Suppressor macrophage (primary cell): ENCODE measurements at regions not wholly inside any gene's neighbourhood (a gene's known extent, or its start where the extent isn't known, plus 50 kb on each side); places are given as distances from the start of the nearest gene placed in this dataset.
A peak's percentile ranks its signal among the peaks of the same experiment; 100 is the strongest.

Experiments
- DNase-seq, 4 experiments: peaks; one replicate each; pipeline ENCODE4 v3.0.0-alpha.2; 2020 to 2022

DNA sequence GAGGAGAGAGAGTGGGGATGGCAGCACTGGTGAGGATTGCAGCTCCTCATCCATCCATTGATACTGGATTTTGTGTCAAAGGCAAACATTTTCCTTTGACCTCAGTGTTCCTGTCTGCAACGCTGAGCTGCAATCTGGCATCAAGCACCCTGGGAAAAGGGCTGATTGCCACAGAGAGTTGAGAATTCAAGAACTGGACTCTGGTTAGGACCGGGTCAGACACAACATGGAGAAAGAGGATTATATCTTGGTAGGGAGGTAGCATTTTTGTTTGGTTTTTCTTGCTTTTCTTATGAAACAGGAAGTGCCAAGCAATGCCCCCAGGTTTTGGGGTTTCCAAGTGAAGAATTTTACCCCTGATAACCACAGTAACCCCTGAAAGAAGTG lies 81.9 kb upstream of the PKDCC start:
- DNase-seq: no peak

DNA sequence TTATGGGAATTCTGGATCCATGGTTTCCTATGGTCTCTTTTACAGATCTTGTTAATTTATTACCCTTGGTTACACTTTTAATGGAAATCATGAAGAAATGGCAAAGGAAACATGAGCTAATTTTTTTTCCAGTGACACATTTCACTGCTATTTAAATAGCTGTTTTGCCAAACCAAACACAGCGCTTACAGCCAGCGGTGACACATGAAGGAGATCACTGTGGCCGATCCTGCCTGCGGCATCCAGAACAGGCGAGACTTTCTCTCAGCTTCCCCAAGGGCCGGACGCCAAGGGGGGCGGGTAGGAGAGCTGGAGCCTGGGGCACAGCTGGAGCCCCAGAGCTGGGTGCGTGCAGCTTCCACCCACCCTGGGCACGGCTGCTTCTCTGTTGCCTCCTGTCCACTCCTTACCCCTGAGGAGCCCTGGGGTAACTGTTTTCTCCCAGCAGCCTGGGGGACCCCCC lies 81.4 kb upstream of the PKDCC start:
- peak in 1 of 4 experiments; percentile 5 for DNase-seq

GRCh38 chr2:41966920-41967319 lies 80.9 kb upstream of the PKDCC start:
- DNase-seq: peak in 3 of 4 experiments; percentile 8 to 79 (median 68)

DNA sequence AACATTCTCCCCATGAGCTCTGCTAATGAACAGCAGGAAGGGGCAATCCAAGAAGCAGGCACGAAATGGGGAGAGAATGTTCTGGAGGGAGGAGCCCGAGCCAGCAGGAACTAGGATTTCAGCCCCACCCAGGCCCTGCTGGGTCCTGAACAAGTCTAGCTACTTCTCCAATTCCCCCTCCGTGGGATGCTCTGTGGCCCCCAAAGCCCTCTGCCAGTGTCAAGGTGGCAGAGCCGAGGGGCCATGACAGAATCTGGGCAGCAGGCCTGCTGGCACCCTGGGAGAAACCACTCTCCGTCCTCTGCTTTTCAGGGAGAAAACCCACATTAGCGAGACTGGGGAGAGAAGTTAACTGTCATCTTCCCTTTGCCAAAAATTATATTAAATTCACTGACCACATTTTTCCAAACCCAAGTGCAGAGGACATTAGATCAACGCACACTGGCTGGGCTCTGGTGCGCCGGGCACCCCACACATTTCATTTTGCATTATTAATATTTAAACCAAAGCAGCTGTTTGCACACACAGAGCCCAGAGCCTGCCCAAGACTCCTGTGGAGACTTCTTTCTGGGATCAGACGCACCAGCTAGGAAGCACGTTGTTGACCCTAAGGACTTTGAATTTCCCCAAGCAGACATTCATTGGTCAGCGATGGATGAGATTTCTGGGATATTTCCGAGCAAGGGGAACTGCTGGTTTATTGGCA lies 80.2 kb upstream of the PKDCC start:
- DNase-seq: peak in 2 of 4 experiments; percentile 8 to 24

DNA sequence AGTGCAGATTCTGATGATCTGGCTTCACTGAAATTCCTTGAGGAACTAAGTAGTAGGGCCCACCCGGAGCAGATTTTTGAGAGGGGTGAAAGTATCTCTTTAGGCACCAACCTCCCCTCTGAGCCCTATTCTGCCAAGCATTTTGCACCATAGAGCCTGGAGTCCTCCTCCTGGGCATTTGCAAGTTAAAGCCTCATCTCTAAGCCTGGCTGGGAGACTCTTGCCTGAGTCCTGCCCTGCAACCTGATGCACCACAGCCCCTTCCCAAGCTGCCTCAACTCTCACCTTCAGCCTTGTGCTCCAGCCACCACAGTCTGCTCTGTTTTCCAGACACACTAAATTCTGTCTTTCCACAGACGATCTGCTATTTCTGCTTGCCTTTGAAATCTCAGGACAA lies 79.6 kb upstream of the PKDCC start:
- DNase-seq: no peak

GRCh38 chr2:41970988-41971660 lies 76.7 kb upstream of the PKDCC start:
- no peak for DNase-seq

DNA sequence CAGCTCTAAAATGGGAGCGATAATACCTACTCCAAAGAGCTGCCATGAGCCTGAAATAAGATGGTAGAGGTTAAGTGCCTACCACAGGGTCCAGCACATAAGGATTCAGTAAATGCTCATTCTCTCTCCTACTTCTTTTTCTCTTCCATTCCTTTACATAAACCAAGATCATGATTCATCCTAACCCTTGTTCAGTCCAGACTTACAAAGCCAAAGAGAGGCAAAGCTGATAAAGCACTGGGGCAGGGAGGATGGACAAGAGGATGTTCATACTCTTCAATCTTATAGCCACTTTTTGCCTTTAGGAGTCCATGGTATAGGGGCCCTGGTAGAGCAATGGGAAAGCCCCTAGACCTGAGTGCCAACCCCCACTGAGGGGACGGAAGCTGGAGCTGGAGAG lies 75.6 kb upstream of the PKDCC start:
- no peak for DNase-seq

DNA sequence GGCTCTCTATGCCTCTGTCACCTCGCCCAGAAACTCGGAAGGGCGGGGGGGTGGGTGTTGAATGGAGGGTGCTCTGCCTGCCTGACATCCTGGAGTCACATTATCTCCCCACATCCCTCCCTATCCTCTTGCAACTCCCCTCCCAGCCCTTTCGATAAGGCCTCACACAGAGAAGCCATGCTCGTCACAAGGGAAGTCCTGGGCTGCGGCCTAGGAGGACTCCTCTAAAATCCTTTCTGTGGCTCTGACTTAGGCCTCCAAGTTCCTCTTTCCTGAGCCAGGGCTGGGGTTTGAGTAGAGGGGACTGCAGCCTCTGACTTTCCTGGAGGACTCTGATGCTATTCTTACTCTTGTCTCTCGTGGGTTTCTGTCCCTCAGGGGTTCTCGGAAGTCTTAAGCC lies 75.0 kb upstream of the PKDCC start:
- DNase-seq: peak in 1 of 4 experiments; percentile 7

DNA sequence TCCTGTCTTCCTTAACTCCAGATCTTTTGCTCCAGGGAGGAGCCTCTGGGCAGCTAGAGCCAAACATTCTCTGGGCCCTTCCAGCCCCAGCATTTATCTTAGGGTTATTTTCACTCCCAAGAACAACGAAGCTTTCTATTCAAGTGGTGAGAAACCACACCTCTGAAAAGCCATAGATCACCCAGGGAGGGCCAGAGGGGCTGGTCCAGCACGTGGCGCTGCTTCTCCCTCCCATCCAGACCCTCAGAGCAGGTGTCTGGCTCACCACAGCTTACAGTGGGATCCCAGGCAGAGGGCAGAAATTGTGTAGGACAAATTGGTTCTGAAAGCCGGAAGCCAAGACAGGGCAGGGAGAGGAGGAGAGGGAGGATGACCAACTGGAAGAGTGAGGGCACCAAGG lies 74.0 kb upstream of the PKDCC start:
- no peak for DNase-seq

GRCh38 chr2:41981417-41981816 lies 66.4 kb upstream of the PKDCC start:
- no peak for DNase-seq

DNA sequence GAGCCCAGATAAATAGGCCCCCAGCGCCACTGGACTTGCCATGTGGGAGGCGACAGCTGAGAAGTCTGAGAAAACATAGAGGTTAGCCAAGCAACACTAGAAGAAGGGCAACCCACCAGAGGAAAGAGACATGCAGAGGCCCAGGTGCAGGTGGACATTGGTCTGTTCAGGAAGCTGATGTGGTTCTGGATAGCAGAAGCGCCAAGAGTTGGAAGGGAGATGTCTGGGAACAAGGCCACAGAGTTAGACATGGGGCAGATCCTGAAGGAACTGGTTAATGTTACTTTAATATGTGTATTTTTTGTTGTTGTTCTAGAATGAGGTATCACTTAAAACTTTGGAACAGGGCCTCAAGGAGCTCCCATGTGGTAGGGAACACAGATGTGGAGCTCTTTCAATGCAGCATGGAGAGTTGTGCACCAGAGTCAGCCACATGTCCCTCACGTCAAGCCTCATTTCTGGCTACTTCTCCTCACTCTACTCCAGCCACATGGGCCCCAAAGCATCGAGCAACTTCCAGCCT lies 62.2 kb upstream of the PKDCC start:
- DNase-seq: no peak

DNA sequence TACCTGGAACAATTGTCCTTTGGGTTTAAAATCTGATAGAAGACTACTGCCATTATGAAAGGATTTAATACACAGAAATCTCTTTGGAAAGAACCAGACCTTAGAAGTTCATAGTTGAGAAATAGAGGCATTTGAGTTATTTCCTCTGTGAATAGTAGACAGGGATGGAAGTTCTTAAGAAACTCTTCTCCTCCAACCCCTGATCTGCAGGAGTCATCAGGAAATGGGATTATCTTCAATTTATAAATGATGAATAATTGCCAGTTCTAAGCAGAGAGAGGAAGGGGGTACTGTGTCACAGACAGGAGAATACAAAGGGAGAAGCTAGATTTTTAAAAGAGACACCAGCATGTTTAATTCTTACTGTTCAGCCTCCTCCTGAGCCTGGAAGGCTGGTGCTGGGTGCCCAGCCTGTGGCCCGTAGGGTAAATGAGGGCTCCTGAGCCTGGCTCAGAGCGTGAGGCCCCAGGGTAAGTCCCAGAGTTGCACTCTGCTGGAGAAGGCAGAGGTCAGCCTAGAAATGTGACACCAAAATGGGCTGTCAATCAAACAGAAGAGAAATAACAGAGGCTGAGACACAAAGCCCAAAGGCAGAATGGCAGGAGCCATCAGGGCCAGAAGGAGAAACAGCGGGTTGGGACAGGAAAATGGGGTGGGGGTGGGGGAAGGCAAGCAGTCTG lies 58.2 kb upstream of the PKDCC start:
- no peak for DNase-seq

- no peak for DNase-seq
Measured at GRCh38 chr2:41990245-41990644, 57.6 kb upstream of the PKDCC start.

GRCh38 chr2:41990688-41991087 lies 57.1 kb upstream of the PKDCC start:
- no peak for DNase-seq

GRCh38 chr2:41992056-41992642 lies 55.7 kb upstream of the PKDCC start:
- DNase-seq: no peak

DNA sequence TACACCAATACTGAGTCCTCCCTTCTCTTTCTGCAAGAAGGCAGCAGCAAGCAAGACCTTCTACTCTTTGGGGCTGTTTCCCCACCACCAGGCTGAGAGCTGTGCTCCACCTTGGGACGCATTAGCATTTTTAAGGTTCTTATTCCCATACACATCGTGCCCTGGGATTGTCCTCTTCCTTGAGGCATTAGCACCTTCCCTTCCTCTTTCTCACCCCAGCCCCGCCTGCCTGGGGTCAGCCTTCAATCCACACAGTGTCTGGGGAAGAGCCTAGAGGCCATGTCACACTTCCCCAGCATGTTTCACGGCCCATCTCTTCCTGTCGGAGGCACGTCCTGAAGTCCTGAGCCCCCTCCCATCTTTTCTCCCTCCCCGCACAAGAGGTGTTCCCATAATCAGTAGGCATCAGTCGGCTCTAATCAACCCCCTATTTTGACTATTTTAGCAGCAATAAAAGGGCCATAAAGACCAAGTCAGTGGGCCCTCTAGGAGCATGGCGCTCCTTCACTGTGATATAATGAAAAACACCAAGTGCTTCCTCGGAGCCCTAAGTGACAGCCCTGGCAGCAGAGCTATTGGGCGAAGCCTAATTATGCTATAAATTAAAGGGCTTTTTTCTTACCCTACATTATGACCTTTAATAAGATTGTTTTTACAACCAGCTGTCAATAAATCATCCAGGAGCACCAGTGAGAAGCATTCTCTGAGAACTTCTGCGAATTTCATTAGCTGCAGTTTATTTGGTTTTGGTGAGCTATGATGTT lies 55.0 kb upstream of the PKDCC start:
- DNase-seq: no peak

DNA sequence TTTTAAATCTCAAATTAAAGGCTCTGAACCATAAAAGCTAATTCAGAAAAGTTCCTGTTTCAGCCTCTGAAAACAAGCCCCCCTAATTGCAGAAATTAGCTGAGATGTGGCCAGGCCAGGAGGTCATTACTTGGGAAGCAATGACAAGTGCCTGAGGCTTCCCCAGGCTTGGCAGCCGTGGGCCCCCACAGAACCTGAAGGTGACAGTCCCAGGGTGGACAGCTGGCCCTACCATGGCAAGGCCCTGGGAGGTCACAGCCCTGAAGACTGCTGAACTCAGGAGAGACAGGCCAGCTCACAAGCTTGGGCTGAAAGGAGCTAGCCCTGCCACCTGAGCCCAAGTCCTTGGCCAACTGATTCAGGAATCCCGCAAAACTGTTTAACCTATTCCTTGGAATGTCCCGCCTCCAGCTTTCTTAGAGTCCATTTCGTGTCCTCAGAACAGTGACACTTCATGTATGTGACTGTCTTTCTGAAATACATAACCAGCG lies 54.3 kb upstream of the PKDCC start:
- DNase-seq: no peak

GRCh38 chr2:41994233-41994637 lies 53.6 kb upstream of the PKDCC start:
- DNase-seq: no peak

- DNase-seq: no peak
Measured at GRCh38 chr2:41994661-41995060, 53.2 kb upstream of the PKDCC start.

GRCh38 chr2:41997561-41997960 lies 50.3 kb upstream of the PKDCC start:
- DNase-seq: no peak
